ENCODE measurements at regions not wholly inside any gene's neighbourhood (a gene's known extent, or its start where the extent isn't known, plus 50 kb on each side); places are given as distances from the start of the nearest gene placed in this dataset.

GRCh38 chr12:58548801-58549200, 371.5 kb downstream of the LRIG3 start:
- H3K36me3 ChIP-seq (replicated peaks in 1 of 2; ENCODE audit: control insufficient read depth in 1 of 2, insufficient read depth in 2 of 2, low read length in 2 of 2) = no peaks in the 10 kb centered on the region
- no peak overlapping the region for H3K4me3 ChIP-seq (replicated peaks in 1 of 3; ENCODE audit: low read depth in 2 of 3, low read length in 3 of 3)
- H3K27ac ChIP-seq (ENCODE audit: low read depth in 1 of 2, low read length in 2 of 2) = no peak overlapping the region
- no peaks in the 10 kb centered on the region for H3K79me2 ChIP-seq (ENCODE audit: insufficient read depth, low read length)
- TF ChIP-seq CTCF (IDR thresholded peaks at IDR 0.05) = no peak
- no peaks in the 10 kb centered on the region for H3K4me1 ChIP-seq (ENCODE audit: control insufficient read depth in 1 of 2, insufficient read depth in 2 of 2, low read length in 2 of 2)
- H2AFZ ChIP-seq (ENCODE audit: insufficient read depth, low read depth, low read length, poor library complexity, severe bottlenecking) = no peak overlapping the region
- H3K9me3 Mint-ChIP-seq = peaks cover 0 to 2% (median 0%) of the 10 kb centered on the region in 7 donors
- H4K20me1 ChIP-seq (ENCODE audit: insufficient read depth, low read length) = no peaks in the 10 kb centered on the region
- H3K27me3 ChIP-seq (ENCODE audit: control insufficient read depth in 2 of 2, insufficient read depth in 2 of 2, low read length in 2 of 2) = no peaks in the 10 kb centered on the region
- no peaks in the 10 kb centered on the region for H3K4me1 Mint-ChIP-seq
- no peak overlapping the region for H3K27ac Mint-ChIP-seq
- H3K9me3 ChIP-seq (replicated peaks in 1 of 2; ENCODE audit: control insufficient read depth in 1 of 2, insufficient read depth in 1 of 2, low read length in 2 of 2) = no peaks in the 10 kb centered on the region
- intact Hi-C loops (cut with micrococcal nuclease) = no loop called here
- no peak overlapping the region for H3K4me2 ChIP-seq (replicated peaks; ENCODE audit: extremely low read depth, low read length, poor library complexity, severe bottlenecking)
- H3K27me3 Mint-ChIP-seq (ENCODE audit: low read depth in 3 of 3) = peaks cover 1 to 5% (median 2%) of the 10 kb centered on the region in 3 donors
- WGBS (ENCODE audit: insufficient coverage) = no CpG with 5 or more reads among the region's 3 CpGs
- no peak overlapping the region for H3K9ac ChIP-seq (ENCODE audit: insufficient read depth, low read length, poor library complexity, severe bottlenecking)
- H3K4me3 Mint-ChIP-seq = no peak overlapping the region
- H3K36me3 Mint-ChIP-seq = no peaks in the 10 kb centered on the region
- DNase-seq = no peak

- H3K9ac ChIP-seq (ENCODE audit: insufficient read depth, low read length, poor library complexity, severe bottlenecking) = no peak overlapping the region
- intact Hi-C loops (cut with micrococcal nuclease) = no loop called here
- no peak overlapping the region for H3K27ac Mint-ChIP-seq
- H4K20me1 ChIP-seq (ENCODE audit: insufficient read depth, low read length) = no peaks in the 10 kb centered on the region
- H3K36me3 ChIP-seq (replicated peaks in 1 of 2; ENCODE audit: control insufficient read depth in 1 of 2, insufficient read depth in 2 of 2, low read length in 2 of 2) = no peaks in the 10 kb centered on the region
- H3K4me3 Mint-ChIP-seq = no peak overlapping the region
- no peak overlapping the region for H3K4me3 ChIP-seq (replicated peaks in 1 of 3; ENCODE audit: low read depth in 2 of 3, low read length in 3 of 3)
- H3K4me1 ChIP-seq (ENCODE audit: control insufficient read depth in 1 of 2, insufficient read depth in 2 of 2, low read length in 2 of 2) = no peaks in the 10 kb centered on the region
- H3K4me1 Mint-ChIP-seq = no peaks in the 10 kb centered on the region
- H3K27me3 ChIP-seq (ENCODE audit: control insufficient read depth in 2 of 2, insufficient read depth in 2 of 2, low read length in 2 of 2) = no peaks in the 10 kb centered on the region
- 87% methylated on average over 3 of the region's 5 CpGs for WGBS (ENCODE audit: insufficient coverage)
- peaks cover 0 to 2% (median 0%) of the 10 kb centered on the region in 3 donors for H3K27me3 Mint-ChIP-seq (ENCODE audit: low read depth in 3 of 3)
- DNase-seq = no peak
- TF ChIP-seq CTCF (IDR thresholded peaks at IDR 0.05) = no peak
- H3K27ac ChIP-seq (ENCODE audit: low read depth in 1 of 2, low read length in 2 of 2) = no peak overlapping the region
- no peaks in the 10 kb centered on the region for H3K9me3 ChIP-seq (replicated peaks in 1 of 2; ENCODE audit: control insufficient read depth in 1 of 2, insufficient read depth in 1 of 2, low read length in 2 of 2)
- H3K4me2 ChIP-seq (replicated peaks; ENCODE audit: extremely low read depth, low read length, poor library complexity, severe bottlenecking) = no peak overlapping the region
- H2AFZ ChIP-seq (ENCODE audit: insufficient read depth, low read depth, low read length, poor library complexity, severe bottlenecking) = no peak overlapping the region
- H3K79me2 ChIP-seq (ENCODE audit: insufficient read depth, low read length) = no peaks in the 10 kb centered on the region
- H3K36me3 Mint-ChIP-seq = no peaks in the 10 kb centered on the region
- H3K9me3 Mint-ChIP-seq = peaks cover 0 to 13% (median 1%) of the 10 kb centered on the region in 7 donors
Observed at GRCh38 chr12:58554522-58555157, 365.7 kb downstream of the LRIG3 start.

Measured in CD14-positive monocyte (primary cell).